WI38 (cell line): ENCODE measurements at regions not wholly inside any gene's neighbourhood (a gene's known extent, or its start where the extent isn't known, plus 50 kb on each side); places are given as distances from the start of the nearest gene placed in this dataset.

Experiments used
- H3K4me3 ChIP-seq: 2 replicates; pipeline ENCODE4 v1.5.1; 2011; ENCODE audit warnings: low read depth, mild to moderate bottlenecking, control low read depth, low read length
- TF ChIP-seq, protein P1 (sequence below): IDR thresholded peaks from 2 replicates; pipeline ENCODE4 v1.5.1; 2012; ENCODE audit warnings: low read depth, mild to moderate bottlenecking, control low read depth, low read length

DNA sequence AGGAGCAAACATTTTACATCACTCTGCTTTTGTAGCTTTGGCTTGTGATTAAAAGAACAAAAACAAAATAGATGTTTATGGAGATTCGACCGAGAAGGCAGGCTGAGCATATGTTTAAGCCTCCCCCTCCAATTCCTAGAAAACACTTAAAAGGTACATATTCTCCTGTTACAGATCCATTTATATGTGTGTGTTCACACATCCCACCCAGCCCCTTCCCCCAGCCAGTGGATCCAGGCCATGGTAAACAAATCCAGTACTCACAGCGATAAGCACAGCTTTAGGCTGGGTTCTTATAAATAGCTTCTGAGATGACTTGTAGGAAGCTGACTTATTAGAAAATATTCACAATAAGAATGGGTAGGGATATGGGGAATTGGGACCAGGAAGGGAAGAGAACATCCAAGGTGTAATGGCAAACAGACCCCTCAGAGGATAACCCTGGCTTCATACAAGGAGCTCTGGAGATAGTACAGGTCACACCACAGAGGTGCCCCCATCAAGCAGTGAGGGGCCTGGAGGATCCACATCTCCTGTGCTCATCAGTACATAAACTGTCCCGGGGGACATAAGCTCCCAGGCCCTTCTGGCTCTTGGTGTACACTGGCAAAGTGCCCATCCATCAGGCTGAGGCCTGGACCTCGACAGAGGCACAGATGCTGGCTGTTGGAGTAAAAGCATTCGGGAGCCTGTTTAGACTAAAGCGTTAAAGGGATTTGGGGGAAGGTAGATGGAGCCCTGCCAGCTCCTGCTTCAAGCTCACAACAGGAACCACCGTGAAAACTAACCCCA lies 70.0 kb upstream of the UBE2E1 start:
- H3K4me3 ChIP-seq: no peak overlapping the region
- TF ChIP-seq, protein P1, sequence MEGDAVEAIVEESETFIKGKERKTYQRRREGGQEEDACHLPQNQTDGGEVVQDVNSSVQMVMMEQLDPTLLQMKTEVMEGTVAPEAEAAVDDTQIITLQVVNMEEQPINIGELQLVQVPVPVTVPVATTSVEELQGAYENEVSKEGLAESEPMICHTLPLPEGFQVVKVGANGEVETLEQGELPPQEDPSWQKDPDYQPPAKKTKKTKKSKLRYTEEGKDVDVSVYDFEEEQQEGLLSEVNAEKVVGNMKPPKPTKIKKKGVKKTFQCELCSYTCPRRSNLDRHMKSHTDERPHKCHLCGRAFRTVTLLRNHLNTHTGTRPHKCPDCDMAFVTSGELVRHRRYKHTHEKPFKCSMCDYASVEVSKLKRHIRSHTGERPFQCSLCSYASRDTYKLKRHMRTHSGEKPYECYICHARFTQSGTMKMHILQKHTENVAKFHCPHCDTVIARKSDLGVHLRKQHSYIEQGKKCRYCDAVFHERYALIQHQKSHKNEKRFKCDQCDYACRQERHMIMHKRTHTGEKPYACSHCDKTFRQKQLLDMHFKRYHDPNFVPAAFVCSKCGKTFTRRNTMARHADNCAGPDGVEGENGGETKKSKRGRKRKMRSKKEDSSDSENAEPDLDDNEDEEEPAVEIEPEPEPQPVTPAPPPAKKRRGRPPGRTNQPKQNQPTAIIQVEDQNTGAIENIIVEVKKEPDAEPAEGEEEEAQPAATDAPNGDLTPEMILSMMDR: no peak

DNA sequence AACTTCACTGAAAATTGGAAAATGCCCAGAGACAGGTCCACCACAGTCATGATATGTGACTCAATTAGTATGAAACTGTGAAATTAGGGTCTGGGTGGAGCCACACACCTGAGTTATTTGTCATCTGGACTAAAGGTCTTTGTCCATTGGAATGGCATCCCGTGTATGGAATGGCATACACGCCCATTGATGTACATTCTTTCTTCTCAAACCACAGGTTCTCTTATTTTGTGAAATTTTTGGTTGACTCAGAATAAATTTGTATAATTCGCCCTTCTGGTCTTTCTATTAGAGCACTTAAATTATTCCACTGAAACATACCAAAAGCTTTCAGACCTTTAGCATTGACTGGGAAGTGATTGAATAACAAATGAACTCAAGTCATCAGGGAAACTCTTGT lies 66.8 kb upstream of the UBE2E1 start:
- no peak overlapping the region for H3K4me3 ChIP-seq
- TF ChIP-seq, protein P1: no peak

DNA sequence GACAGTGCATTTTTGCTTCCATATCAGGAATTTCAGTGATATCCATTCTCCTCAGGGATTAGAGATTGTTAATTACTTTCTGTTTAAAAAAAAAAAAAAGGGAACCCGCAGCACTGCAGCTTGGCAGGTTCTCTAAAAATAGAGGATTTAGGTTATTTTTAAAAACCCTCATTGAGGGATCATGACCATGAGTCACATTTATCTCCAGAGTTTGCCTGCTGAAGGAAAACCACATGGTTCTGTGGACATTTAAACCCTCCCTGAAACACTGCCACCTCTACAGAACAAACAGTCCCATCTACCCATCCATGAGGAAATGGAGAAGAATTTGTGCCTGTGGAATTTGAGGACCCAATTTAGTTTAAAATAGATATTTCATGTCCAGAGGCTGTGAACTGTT lies 66.2 kb upstream of the UBE2E1 start:
- TF ChIP-seq, protein P1: no peak
- H3K4me3 ChIP-seq: no peak overlapping the region

DNA sequence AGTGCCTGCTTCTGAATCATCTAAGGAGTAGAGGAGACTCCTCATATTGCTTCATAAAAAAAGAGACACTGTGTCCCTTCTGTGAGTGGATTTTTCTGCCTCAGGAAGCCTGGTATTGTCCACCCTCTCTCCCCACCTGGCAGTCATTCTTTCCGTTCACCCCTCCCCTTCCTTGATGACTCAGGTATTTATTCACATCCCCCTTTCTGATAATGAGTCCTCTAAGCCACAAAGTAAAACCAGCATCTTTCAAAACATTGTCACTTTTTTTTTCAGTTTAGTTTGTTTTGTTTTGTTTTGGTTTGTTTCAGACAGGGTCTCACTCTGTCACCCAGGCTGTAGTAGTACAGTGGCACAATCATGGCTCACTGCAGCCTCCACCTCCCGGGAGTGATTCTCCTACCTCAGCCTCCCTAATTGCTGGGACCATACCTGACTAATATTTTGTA lies 65.2 kb upstream of the UBE2E1 start:
- no peak overlapping the region for H3K4me3 ChIP-seq
- TF ChIP-seq, protein P1: no peak

DNA sequence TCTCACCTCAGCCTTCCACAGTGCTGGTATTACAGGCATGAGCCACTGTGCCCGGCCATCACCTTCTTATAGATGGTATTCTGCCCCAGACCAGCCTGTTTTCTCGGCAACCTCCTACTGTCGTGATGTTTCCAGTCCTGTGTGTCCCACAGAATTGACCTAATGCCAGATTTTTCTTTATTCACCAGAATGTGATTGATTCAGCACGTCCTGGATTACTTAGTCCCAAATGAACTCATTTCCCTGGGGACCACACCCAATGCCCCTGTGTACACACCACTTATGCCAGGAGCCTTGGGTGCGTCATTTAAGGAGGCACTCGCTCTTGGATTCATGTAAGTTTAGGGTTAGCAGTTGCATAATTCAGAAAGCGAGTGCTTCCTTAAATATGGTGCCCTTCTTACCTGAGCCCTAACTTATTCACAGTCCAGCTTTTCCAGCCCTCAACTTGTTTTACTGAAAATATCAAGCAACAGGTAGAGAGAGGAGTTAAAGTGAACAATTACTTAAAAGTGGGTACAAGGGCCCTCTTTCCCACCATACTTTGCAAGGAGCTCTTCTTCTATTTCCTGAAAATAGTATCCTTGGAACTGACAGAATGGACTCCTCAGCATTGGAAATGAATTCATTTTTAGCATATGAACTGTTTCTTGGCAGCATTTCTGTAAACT lies 64.6 kb upstream of the UBE2E1 start:
- H3K4me3 ChIP-seq: no peak overlapping the region
- TF ChIP-seq, protein P1: no peak

DNA sequence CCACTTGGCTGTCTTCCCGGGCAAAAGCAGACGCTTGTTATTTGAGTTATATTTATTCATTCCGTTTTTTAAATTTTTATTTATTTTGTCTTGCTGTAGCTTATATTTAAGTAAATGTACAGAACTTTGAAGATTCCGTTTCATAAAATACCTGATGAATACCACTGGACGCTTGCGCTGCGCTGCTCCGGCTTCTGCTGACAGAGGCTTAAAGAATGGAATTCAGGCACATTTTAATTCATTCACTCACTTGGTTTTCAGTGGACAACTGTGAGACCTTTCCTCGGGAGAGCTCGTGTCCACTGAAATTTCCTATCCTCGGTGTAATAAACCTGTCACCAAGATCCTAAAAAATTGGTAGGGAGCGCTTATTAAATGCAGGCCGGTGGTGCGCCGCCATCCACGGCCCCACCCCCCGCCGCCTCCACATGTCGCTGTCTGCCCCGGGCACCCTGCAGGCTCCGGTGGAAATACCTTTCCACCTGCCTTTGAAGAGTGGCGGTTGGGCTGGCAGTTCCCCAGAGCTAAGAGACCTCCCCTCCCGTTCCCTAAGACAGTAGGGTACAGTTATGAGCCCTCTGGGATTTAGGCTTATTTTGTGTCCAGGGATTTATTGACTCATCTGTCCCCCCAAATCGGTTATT lies 62.5 kb upstream of the UBE2E1 start:
- H3K4me3 ChIP-seq: no peak overlapping the region
- TF ChIP-seq, protein P1: no peak

DNA sequence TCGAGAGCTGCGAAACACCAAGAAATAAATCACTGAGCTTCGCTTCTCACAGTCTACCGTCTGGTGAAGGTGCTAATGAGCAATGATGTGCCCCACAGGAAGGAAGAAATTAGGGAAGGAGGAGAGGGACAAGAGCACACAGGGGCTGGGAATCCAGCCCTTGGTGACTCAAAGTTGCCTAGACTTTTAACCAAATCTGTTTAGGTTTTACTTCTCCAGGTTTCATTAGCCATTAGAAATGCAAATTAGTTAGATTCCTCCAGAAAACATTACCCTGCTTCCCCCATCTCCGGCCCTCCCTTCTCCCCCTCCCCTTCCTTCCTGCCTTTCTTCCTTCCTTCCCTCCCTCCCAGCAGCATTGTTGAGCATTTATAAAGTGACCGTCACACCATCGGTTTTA lies 59.3 kb upstream of the UBE2E1 start:
- TF ChIP-seq, protein P1: no peak
- no peak overlapping the region for H3K4me3 ChIP-seq
